ENCODE measurements at regions not wholly inside any gene's neighbourhood (a gene's known extent, or its start where the extent isn't known, plus 50 kb on each side); places are given as distances from the start of the nearest gene placed in this dataset.

GRCh38 chr7:155986497-155987160, 174.4 kb upstream of the SHH start:
- H3K9me3 ChIP-seq: no peaks in the 10 kb centered on the region
- ATAC-seq (ENCODE audit: low FRiP score in 2 of 2) (no peak), DNase-seq (peak in 1 of 2 donors; percentile 7)
- no peaks in the 10 kb centered on the region for H3K4me1 ChIP-seq
- TF ChIP-seq POLR2AphosphoS5 (IDR thresholded peaks at IDR 0.05) (no peak), CTCF (IDR thresholded peaks at IDR 0.05) (no peak), POLR2A (IDR thresholded peaks at IDR 0.05) (no peak), EP300 (IDR thresholded peaks at IDR 0.05) (no peak)
- H3K27me3 ChIP-seq: no peaks in the 10 kb centered on the region
- H3K36me3 ChIP-seq: no peaks in the 10 kb centered on the region
- no peak overlapping the region for H3K4me3 ChIP-seq
- WGBS, 2 donors: 80 to 86% methylated on average over 10 of the region's 10 CpGs
- H3K27ac ChIP-seq: no peak overlapping the region

GRCh38 chr7:155985518-155986250, 173.4 kb upstream of the SHH start:
- Histone ChIP-seq H3K9me3 (no peaks in the 10 kb centered on the region), H3K4me3 (no peak overlapping the region), H3K27ac (no peak overlapping the region), H3K27me3 (no peaks in the 10 kb centered on the region), H3K36me3 (no peaks in the 10 kb centered on the region), H3K4me1 (no peaks in the 10 kb centered on the region)
- DNase-seq (peak in 1 of 2 donors; percentile 10), ATAC-seq (ENCODE audit: low FRiP score in 2 of 2) (no peak)
- WGBS, 2 donors: 76 to 92% methylated on average over 8 to 12 of the region's 12 CpGs
- TF ChIP-seq POLR2AphosphoS5 (IDR thresholded peaks at IDR 0.05) (no peak), EP300 (IDR thresholded peaks at IDR 0.05) (no peak), POLR2A (IDR thresholded peaks at IDR 0.05) (no peak), CTCF (IDR thresholded peaks at IDR 0.05) (no peak)

GRCh38 chr7:155984609-155985405, 172.5 kb upstream of the SHH start:
- Histone ChIP-seq H3K4me3 (no peak overlapping the region), H3K4me1 (no peaks in the 10 kb centered on the region), H3K9me3 (no peaks in the 10 kb centered on the region), H3K27me3 (no peaks in the 10 kb centered on the region), H3K27ac (no peak overlapping the region), H3K36me3 (no peaks in the 10 kb centered on the region)
- WGBS, 2 donors: 90 to 95% methylated on average over 15 of the region's 15 CpGs
- DNase-seq (peak in 1 of 2 donors; percentile 15), ATAC-seq (ENCODE audit: low FRiP score in 2 of 2) (no peak)
- no peak for TF ChIP-seq POLR2A (IDR thresholded peaks at IDR 0.05)
- TF ChIP-seq EP300 (IDR thresholded peaks at IDR 0.05): no peak
- no peak for TF ChIP-seq POLR2AphosphoS5 (IDR thresholded peaks at IDR 0.05)
- no peak for TF ChIP-seq CTCF (IDR thresholded peaks at IDR 0.05)

GRCh38 chr7:155984028-155984580, 171.8 kb upstream of the SHH start:
- Histone ChIP-seq H3K9me3 (no peaks in the 10 kb centered on the region), H3K4me3 (no peak overlapping the region), H3K36me3 (no peaks in the 10 kb centered on the region), H3K4me1 (no peaks in the 10 kb centered on the region), H3K27ac (no peak overlapping the region), H3K27me3 (no peaks in the 10 kb centered on the region)
- TF ChIP-seq EP300 (IDR thresholded peaks at IDR 0.05): no peak
- TF ChIP-seq POLR2A (IDR thresholded peaks at IDR 0.05): no peak
- TF ChIP-seq CTCF (IDR thresholded peaks at IDR 0.05): no peak
- TF ChIP-seq POLR2AphosphoS5 (IDR thresholded peaks at IDR 0.05): no peak
- 50 to 79% methylated on average over 2 to 10 of the region's 10 CpGs for WGBS, 2 donors
- DNase-seq (peak in 1 of 2 donors; percentile 7), ATAC-seq (ENCODE audit: low FRiP score in 2 of 2) (no peak)

All from upper lobe of left lung (tissue), 6 donors.